ENCODE measurements at regions not wholly inside any gene's neighbourhood (a gene's known extent, or its start where the extent isn't known, plus 50 kb on each side); places are given as distances from the start of the nearest gene placed in this dataset.

- TF ChIP-seq CTCF (IDR thresholded peaks at IDR 0.05; ENCODE audit: low read depth, low read length) (no peak), EZH2phosphoT487 (IDR thresholded peaks at IDR 0.05; ENCODE audit: low read depth) (no peak)
Measured at GRCh38 chr3:154971771-154972326, 108.3 kb upstream of the MME start.
